Astrocyte of the spinal cord (primary cell): ENCODE measurements at regions not wholly inside any gene's neighbourhood (a gene's known extent, or its start where the extent isn't known, plus 50 kb on each side); places are given as distances from the start of the nearest gene placed in this dataset.

Experiments
- DNase-seq: peaks from one replicate; pipeline ENCODE4 v3.0.0; 2011; ENCODE audit warnings: low read depth, low spot score
- H3K4me3 ChIP-seq: 2 replicates; pipeline ENCODE4 v1.5.1; 2011; ENCODE audit warnings: low read depth, mild to moderate bottlenecking, low read length, moderate library complexity
- CTCF ChIP-seq: IDR thresholded peaks from 2 replicates; pipeline ENCODE4 v1.5.1; 2012; ENCODE audit warnings: low read depth, mild to moderate bottlenecking, low read length, inconsistent platforms
- in situ Hi-C: cut with HindIII; loops from 2 replicates; pipeline ENCODE4 v1.10.0; 2017; ENCODE audit warnings: low sequenced_read_pairs

- in situ Hi-C loops = no loop called here
- H3K4me3 ChIP-seq = no peak overlapping the region
- no peak for TF ChIP-seq CTCF
- DNase-seq = no peak
These were observed 93.0 kb upstream of the SLC44A3 start for GRCh38 chr1:94726981-94727685.

- in situ Hi-C loops = no loop called here
- TF ChIP-seq CTCF = no peak
- H3K4me3 ChIP-seq = no peak overlapping the region
- DNase-seq = no peak
These were observed 94.6 kb upstream of the SLC44A3 start for GRCh38 chr1:94725566-94725965.

GRCh38 chr1:94723894-94724293 lies 96.3 kb upstream of the SLC44A3 start:
- no peak for TF ChIP-seq CTCF

GRCh38 chr1:94723463-94723862 lies 96.7 kb upstream of the SLC44A3 start:
- DNase-seq = no peak
- no peak overlapping the region for H3K4me3 ChIP-seq
- in situ Hi-C loops = no loop called here
- TF ChIP-seq CTCF = no peak

More at GRCh38 chr1:94723894-94724293, 96.3 kb upstream of the SLC44A3 start:
- H3K4me3 ChIP-seq = no peak overlapping the region
- no peak for DNase-seq
- in situ Hi-C loops = no loop called here

GRCh38 chr1:94722181-94722580 lies 98.0 kb upstream of the SLC44A3 start:
- TF ChIP-seq CTCF = no peak
- no peak overlapping the region for H3K4me3 ChIP-seq
- DNase-seq = no peak
- in situ Hi-C loops = no loop called here

- in situ Hi-C loops = no loop called here
- no peak for TF ChIP-seq CTCF
- no peak for DNase-seq
- H3K4me3 ChIP-seq = no peak overlapping the region
These were observed 98.9 kb upstream of the SLC44A3 start for GRCh38 chr1:94721240-94721639.
